ENCODE measurements at regions not wholly inside any gene's neighbourhood (a gene's known extent, or its start where the extent isn't known, plus 50 kb on each side); places are given as distances from the start of the nearest gene placed in this dataset.

- no peak overlapping the region for H2BK15ac ChIP-seq (ENCODE audit: low read depth, low read length)
- H3K27me3 ChIP-seq (ENCODE audit: insufficient read depth, low read length): no peaks in the 10 kb centered on the region; the same call in 1 of the 2 replicates
- H4K91ac ChIP-seq (ENCODE audit: insufficient read length, low read depth, low read length): no peak overlapping the region
- no peaks in the 10 kb centered on the region; the same call in 1 of the 2 replicates for H3K4me1 ChIP-seq (ENCODE audit: insufficient read depth, low read length)
- H3K4ac ChIP-seq (ENCODE audit: low read depth, low read length): no peak overlapping the region
- H2BK5ac ChIP-seq (ENCODE audit: insufficient read length, low read length): no peak overlapping the region
- H3K18ac ChIP-seq (ENCODE audit: insufficient read length, low read depth, low read length): no peak overlapping the region
- no peak overlapping the region for H2BK120ac ChIP-seq (ENCODE audit: low read depth, low read length, poor library complexity, severe bottlenecking)
- no peaks in the 10 kb centered on the region for H3K9me3 ChIP-seq (ENCODE audit: control insufficient read depth, low read depth, low read length)
- no peak overlapping the region for H4K5ac ChIP-seq (ENCODE audit: insufficient read length, low read depth, low read length)
- no peak overlapping the region for H3K23ac ChIP-seq (ENCODE audit: insufficient read length, low read depth, low read length)
- H3K27ac Mint-ChIP-seq: no peak overlapping the region
- WGBS (ENCODE audit: extremely low coverage, insufficient read length, low lambda C conversion rate): no CpG with 5 or more reads among the region's 8 CpGs
- no peak overlapping the region for H3K9ac ChIP-seq (ENCODE audit: extremely low read depth, insufficient read length, low read length)
- no peak overlapping the region for H2AFZ ChIP-seq (ENCODE audit: low read length)
- H3K56ac ChIP-seq (ENCODE audit: insufficient read length, low read depth, low read length): no peak overlapping the region
- no peaks in the 10 kb centered on the region for H3K23me2 ChIP-seq (ENCODE audit: insufficient read length, low read depth, low read length, poor library complexity, severe bottlenecking)
- no peak overlapping the region for H3K27ac ChIP-seq (ENCODE audit: insufficient read length, low read depth, low read length)
- H2BK20ac ChIP-seq (ENCODE audit: low read depth, low read length, poor library complexity, severe bottlenecking): no peak overlapping the region
- no peak overlapping the region for H3K14ac ChIP-seq (ENCODE audit: insufficient read depth, low read length)
- no peak overlapping the region for H2AK5ac ChIP-seq (ENCODE audit: insufficient read length, low read length)
- peaks cover 27 to 33% of the 10 kb centered on the region in 2 experiments for H3K4me1 Mint-ChIP-seq
- no peak overlapping the region for H2BK12ac ChIP-seq (ENCODE audit: insufficient read length, low read depth, low read length)
- no peaks in the 10 kb centered on the region for H3K27me3 Mint-ChIP-seq (ENCODE audit: low read depth)
- H3T11ph ChIP-seq (ENCODE audit: low read length): no peak overlapping the region
- H4K8ac ChIP-seq (replicated peaks; ENCODE audit: insufficient read length, low read depth, low read length): no peak overlapping the region
- peaks cover 4 to 11% (median 4%) of the 10 kb centered on the region in 3 experiments for H3K36me3 Mint-ChIP-seq (ENCODE audit: insufficient read depth in 1 of 3, low read depth in 3 of 3)
- H4K20me1 ChIP-seq (ENCODE audit: control insufficient read depth, insufficient read depth, insufficient read length): no peaks in the 10 kb centered on the region
- no peak for TF ChIP-seq CTCF (conservative IDR thresholded peaks at IDR 0.05)
- peaks cover 9% of the 10 kb centered on the region in 2 experiments; a peak in 4 of 5 replicates for H3K9me3 Mint-ChIP-seq
- H3K4me2 ChIP-seq (ENCODE audit: insufficient read depth, insufficient read length, low read length): no peak overlapping the region
- no peaks in the 10 kb centered on the region for H3K79me2 ChIP-seq (ENCODE audit: insufficient read depth, low read length)
- no peak for DNase-seq
- H3K79me1 ChIP-seq (ENCODE audit: insufficient read depth, low read depth, low read length, poor library complexity, severe bottlenecking): no peaks in the 10 kb centered on the region
- no peak overlapping the region for H3K4me3 Mint-ChIP-seq
Measured at GRCh38 chr10:33719005-33719703, 384.7 kb upstream of the NRP1 start.

Measured in H9 (cell line).